ENCODE measurements at regions not wholly inside any gene's neighbourhood (a gene's known extent, or its start where the extent isn't known, plus 50 kb on each side); places are given as distances from the start of the nearest gene placed in this dataset.

DNA sequence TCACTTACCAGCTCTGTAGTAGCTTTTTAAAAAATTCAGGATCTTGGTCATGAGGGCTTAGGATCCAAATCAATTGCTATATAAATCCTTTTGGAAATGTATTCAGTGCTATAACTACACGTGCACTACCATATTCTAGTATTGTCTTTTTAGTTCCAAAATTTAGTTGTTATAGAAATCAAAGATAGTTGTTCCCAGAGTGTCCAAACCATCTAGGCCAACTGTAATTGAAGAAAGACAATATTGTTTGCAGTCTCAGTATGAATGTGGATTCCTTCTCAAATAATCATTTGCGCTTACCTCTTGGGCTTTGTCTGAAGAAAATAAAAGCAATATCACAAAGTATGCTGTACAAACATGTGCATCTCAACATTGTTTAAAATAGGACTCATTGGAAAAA lies 184.1 kb upstream of the EDNRB start:
- Histone ChIP-seq H3K4me3 (ENCODE audit: low read length) (no peak overlapping the region), H3K36me3 (ENCODE audit: insufficient read depth, low read length) (no peaks in the 10 kb centered on the region), H4K20me1 (ENCODE audit: insufficient read depth) (no peaks in the 10 kb centered on the region), H2AFZ (ENCODE audit: low read depth, low read length) (no peak overlapping the region), H3K27ac (ENCODE audit: low read length) (no peak overlapping the region), H3F3A (ENCODE audit: insufficient read depth, low read length, poor library complexity, severe bottlenecking) (no peaks in the 10 kb centered on the region), H3K79me2 (replicated peaks; ENCODE audit: insufficient read depth, low read length) (no peaks in the 10 kb centered on the region), H3K9ac (ENCODE audit: low read length) (no peak overlapping the region), H3K9me3 (ENCODE audit: low read length) (no peaks in the 10 kb centered on the region), H3K4me2 (ENCODE audit: low read length) (no peak overlapping the region), H3K9me2 (ENCODE audit: insufficient read depth, low read length) (peaks cover 3% of the 10 kb centered on the region), H3K27me3 (ENCODE audit: insufficient read depth, low read depth, low read length) (no peaks in the 10 kb centered on the region)
- no peak for TF ChIP-seq RAD21 (conservative IDR thresholded peaks at IDR 0.05)

GRCh38 chr13:78102121-78102677 lies 183.6 kb upstream of the EDNRB start:
- no peak overlapping the region for H2AFZ ChIP-seq (ENCODE audit: low read depth, low read length)
- H3K27ac ChIP-seq (ENCODE audit: low read length) = no peak overlapping the region

More at GRCh38 chr13:78102121-78102677, 183.6 kb upstream of the EDNRB start:
- H3K4me2 ChIP-seq (ENCODE audit: low read length) = no peak overlapping the region
- no peaks in the 10 kb centered on the region for H3K79me2 ChIP-seq (replicated peaks; ENCODE audit: insufficient read depth, low read length)
- H3K9ac ChIP-seq (ENCODE audit: low read length) = no peak overlapping the region
- no peaks in the 10 kb centered on the region for H3F3A ChIP-seq (ENCODE audit: insufficient read depth, low read length, poor library complexity, severe bottlenecking)
- H3K4me3 ChIP-seq (ENCODE audit: low read length) = no peak overlapping the region
- H3K27me3 ChIP-seq (ENCODE audit: insufficient read depth, low read depth, low read length) = no peaks in the 10 kb centered on the region
- H3K36me3 ChIP-seq (ENCODE audit: insufficient read depth, low read length) = no peaks in the 10 kb centered on the region
- no peaks in the 10 kb centered on the region for H3K9me3 ChIP-seq (ENCODE audit: low read length)
- H4K20me1 ChIP-seq (ENCODE audit: insufficient read depth) = no peaks in the 10 kb centered on the region
- TF ChIP-seq EZH2 (IDR thresholded peaks at IDR 0.05; ENCODE audit: borderline replicate concordance, insufficient read depth, low read length, poor library complexity, severe bottlenecking) (no peak), MXI1 (conservative IDR thresholded peaks at IDR 0.05; ENCODE audit: poor library complexity, severe bottlenecking) (no peak), POLR2AphosphoS5 (IDR thresholded peaks at IDR 0.05) (no peak), SMC3 (conservative IDR thresholded peaks at IDR 0.05; ENCODE audit: poor library complexity) (no peak), RAD21 (conservative IDR thresholded peaks at IDR 0.05) (no peak), EP300 (conservative IDR thresholded peaks at IDR 0.05; ENCODE audit: poor library complexity, severe bottlenecking) (no peak), TAF1 (IDR thresholded peaks at IDR 0.05; ENCODE audit: low read depth) (no peak)
- TF ChIP-seq, protein P1, sequence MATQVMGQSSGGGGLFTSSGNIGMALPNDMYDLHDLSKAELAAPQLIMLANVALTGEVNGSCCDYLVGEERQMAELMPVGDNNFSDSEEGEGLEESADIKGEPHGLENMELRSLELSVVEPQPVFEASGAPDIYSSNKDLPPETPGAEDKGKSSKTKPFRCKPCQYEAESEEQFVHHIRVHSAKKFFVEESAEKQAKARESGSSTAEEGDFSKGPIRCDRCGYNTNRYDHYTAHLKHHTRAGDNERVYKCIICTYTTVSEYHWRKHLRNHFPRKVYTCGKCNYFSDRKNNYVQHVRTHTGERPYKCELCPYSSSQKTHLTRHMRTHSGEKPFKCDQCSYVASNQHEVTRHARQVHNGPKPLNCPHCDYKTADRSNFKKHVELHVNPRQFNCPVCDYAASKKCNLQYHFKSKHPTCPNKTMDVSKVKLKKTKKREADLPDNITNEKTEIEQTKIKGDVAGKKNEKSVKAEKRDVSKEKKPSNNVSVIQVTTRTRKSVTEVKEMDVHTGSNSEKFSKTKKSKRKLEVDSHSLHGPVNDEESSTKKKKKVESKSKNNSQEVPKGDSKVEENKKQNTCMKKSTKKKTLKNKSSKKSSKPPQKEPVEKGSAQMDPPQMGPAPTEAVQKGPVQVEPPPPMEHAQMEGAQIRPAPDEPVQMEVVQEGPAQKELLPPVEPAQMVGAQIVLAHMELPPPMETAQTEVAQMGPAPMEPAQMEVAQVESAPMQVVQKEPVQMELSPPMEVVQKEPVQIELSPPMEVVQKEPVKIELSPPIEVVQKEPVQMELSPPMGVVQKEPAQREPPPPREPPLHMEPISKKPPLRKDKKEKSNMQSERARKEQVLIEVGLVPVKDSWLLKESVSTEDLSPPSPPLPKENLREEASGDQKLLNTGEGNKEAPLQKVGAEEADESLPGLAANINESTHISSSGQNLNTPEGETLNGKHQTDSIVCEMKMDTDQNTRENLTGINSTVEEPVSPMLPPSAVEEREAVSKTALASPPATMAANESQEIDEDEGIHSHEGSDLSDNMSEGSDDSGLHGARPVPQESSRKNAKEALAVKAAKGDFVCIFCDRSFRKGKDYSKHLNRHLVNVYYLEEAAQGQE (IDR thresholded peaks at IDR 0.05; ENCODE audit: borderline replicate concordance) = no peak
- TF ChIP-seq, protein P2, sequence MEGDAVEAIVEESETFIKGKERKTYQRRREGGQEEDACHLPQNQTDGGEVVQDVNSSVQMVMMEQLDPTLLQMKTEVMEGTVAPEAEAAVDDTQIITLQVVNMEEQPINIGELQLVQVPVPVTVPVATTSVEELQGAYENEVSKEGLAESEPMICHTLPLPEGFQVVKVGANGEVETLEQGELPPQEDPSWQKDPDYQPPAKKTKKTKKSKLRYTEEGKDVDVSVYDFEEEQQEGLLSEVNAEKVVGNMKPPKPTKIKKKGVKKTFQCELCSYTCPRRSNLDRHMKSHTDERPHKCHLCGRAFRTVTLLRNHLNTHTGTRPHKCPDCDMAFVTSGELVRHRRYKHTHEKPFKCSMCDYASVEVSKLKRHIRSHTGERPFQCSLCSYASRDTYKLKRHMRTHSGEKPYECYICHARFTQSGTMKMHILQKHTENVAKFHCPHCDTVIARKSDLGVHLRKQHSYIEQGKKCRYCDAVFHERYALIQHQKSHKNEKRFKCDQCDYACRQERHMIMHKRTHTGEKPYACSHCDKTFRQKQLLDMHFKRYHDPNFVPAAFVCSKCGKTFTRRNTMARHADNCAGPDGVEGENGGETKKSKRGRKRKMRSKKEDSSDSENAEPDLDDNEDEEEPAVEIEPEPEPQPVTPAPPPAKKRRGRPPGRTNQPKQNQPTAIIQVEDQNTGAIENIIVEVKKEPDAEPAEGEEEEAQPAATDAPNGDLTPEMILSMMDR (IDR thresholded peaks at IDR 0.05; ENCODE audit: poor library complexity, severe bottlenecking) = no peak
- peaks cover 3% of the 10 kb centered on the region for H3K9me2 ChIP-seq (ENCODE audit: insufficient read depth, low read length)

Measured in neural cell (in vitro differentiated cells).